HG03060 (cell line): ENCODE measurements at regions not wholly inside any gene's neighbourhood (a gene's known extent, or its start where the extent isn't known, plus 50 kb on each side); places are given as distances from the start of the nearest gene placed in this dataset.

Experiments
- ATAC-seq: cut with Tn5 transposase; IDR thresholded peaks from one replicate; pipeline ENCODE4 v1.9.1; 2021; ENCODE audit warnings: low read depth, moderate number of reproducible peaks; ENCODE audit not compliant: unreplicated experiment

GRCh38 chr5:4048398-4048797, 452.8 kb downstream of the IRX1 start:
- ATAC-seq: no peak

GRCh38 chr5:4050203-4050602, 454.6 kb downstream of the IRX1 start:
- no peak for ATAC-seq

GRCh38 chr5:4053136-4053535, 457.5 kb downstream of the IRX1 start:
- no peak for ATAC-seq

- no peak for ATAC-seq
These were observed 458.5 kb downstream of the IRX1 start for GRCh38 chr5:4054092-4054491.

- no peak for ATAC-seq
These were observed 463.3 kb downstream of the IRX1 start for GRCh38 chr5:4058899-4059298.

- no peak for ATAC-seq
These were observed 470.1 kb downstream of the IRX1 start for GRCh38 chr5:4065472-4066320.

- ATAC-seq: no peak
These were observed 472.5 kb downstream of the IRX1 start for GRCh38 chr5:4068171-4068570.

- ATAC-seq: no peak
These were observed 482.9 kb downstream of the IRX1 start for GRCh38 chr5:4078544-4078943.

- ATAC-seq: no peak
These were observed 484.2 kb downstream of the IRX1 start for GRCh38 chr5:4079831-4080230.

- no peak for ATAC-seq
These were observed 484.7 kb downstream of the IRX1 start for GRCh38 chr5:4080370-4080769.

- no peak for ATAC-seq
These were observed 485.4 kb downstream of the IRX1 start for GRCh38 chr5:4081059-4081458.

GRCh38 chr5:4081466-4081865, 485.8 kb downstream of the IRX1 start:
- ATAC-seq: no peak

- ATAC-seq: no peak
These were observed 487.4 kb downstream of the IRX1 start for GRCh38 chr5:4082966-4083564.

- ATAC-seq: no peak
These were observed 488.1 kb downstream of the IRX1 start for GRCh38 chr5:4083591-4084337.

- ATAC-seq: no peak
These were observed 490.4 kb downstream of the IRX1 start for GRCh38 chr5:4086081-4086480.

- ATAC-seq: no peak
These were observed 491.5 kb downstream of the IRX1 start for GRCh38 chr5:4087110-4087509.

- ATAC-seq: no peak
These were observed 493.5 kb downstream of the IRX1 start for GRCh38 chr5:4089087-4089486.

- no peak for ATAC-seq
These were observed 497.6 kb downstream of the IRX1 start for GRCh38 chr5:4093236-4093635.

- no peak for ATAC-seq
These were observed 498.3 kb downstream of the IRX1 start for GRCh38 chr5:4093970-4094369.

GRCh38 chr5:4095918-4096630, 500.4 kb downstream of the IRX1 start:
- no peak for ATAC-seq

- ATAC-seq: no peak
These were observed 501.6 kb downstream of the IRX1 start for GRCh38 chr5:4097199-4097598.
